ENCODE measurements at regions not wholly inside any gene's neighbourhood (a gene's known extent, or its start where the extent isn't known, plus 50 kb on each side); places are given as distances from the start of the nearest gene placed in this dataset.

DNA sequence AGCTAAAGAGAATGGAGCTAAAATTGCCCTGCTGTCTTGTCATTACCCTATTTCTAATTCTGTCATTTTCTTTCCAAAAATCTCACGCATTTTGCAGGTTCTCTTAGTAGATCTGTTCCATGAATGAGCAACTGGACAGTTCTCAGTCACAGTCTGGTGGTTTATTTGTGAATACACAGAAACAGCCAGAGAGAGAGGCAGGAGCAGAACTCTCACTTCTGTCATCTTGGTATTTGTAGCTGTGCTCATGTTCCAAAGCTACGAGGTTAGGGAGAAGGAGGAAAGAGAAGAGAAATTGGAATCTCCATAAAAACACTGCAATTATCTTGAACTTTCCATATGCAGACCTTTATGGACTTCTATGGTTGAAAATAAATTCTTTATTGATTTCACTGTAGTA, 118.0 kb upstream of the OR13F1 start:
- no peaks in the 10 kb centered on the region for H3K9me2 ChIP-seq (replicated peaks; ENCODE audit: insufficient read depth)
- no peak overlapping the region for H2AFZ ChIP-seq
- H3K4me1 ChIP-seq (ENCODE audit: insufficient read depth) = peaks cover 9% of the 10 kb centered on the region
- H3K9me3 ChIP-seq (ENCODE audit: low read depth) = no peaks in the 10 kb centered on the region
- H4K20me1 ChIP-seq (ENCODE audit: insufficient read depth, poor library complexity, severe bottlenecking) = no peaks in the 10 kb centered on the region
- no peak overlapping the region for H3K4me3 ChIP-seq
- H3K27me3 ChIP-seq = peaks cover 3% of the 10 kb centered on the region
- 40% methylated on average over 2 of the region's 2 CpGs for WGBS (ENCODE audit: low lambda C conversion rate, missing lambda C conversion rate)
- no peak for DNase-seq (ENCODE audit: low spot score)
- peak overlapping the region; percentile 3 for H3K4me2 ChIP-seq
- H3K79me2 ChIP-seq = no peaks in the 10 kb centered on the region
- H3K27ac ChIP-seq = no peak overlapping the region
- TF ChIP-seq EZH2phosphoT487 (IDR thresholded peaks at IDR 0.05; ENCODE audit: low read depth, severe bottlenecking, unreplicated experiment) = no peak
- TF ChIP-seq, protein P1, sequence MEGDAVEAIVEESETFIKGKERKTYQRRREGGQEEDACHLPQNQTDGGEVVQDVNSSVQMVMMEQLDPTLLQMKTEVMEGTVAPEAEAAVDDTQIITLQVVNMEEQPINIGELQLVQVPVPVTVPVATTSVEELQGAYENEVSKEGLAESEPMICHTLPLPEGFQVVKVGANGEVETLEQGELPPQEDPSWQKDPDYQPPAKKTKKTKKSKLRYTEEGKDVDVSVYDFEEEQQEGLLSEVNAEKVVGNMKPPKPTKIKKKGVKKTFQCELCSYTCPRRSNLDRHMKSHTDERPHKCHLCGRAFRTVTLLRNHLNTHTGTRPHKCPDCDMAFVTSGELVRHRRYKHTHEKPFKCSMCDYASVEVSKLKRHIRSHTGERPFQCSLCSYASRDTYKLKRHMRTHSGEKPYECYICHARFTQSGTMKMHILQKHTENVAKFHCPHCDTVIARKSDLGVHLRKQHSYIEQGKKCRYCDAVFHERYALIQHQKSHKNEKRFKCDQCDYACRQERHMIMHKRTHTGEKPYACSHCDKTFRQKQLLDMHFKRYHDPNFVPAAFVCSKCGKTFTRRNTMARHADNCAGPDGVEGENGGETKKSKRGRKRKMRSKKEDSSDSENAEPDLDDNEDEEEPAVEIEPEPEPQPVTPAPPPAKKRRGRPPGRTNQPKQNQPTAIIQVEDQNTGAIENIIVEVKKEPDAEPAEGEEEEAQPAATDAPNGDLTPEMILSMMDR (IDR thresholded peaks at IDR 0.05; ENCODE audit: poor library complexity) = no peak
- no peak for TF ChIP-seq EZH2 (IDR thresholded peaks at IDR 0.05; ENCODE audit: borderline replicate concordance)
- H3K36me3 ChIP-seq (replicated peaks; ENCODE audit: insufficient read depth, low read depth) = no peaks in the 10 kb centered on the region

DNA sequence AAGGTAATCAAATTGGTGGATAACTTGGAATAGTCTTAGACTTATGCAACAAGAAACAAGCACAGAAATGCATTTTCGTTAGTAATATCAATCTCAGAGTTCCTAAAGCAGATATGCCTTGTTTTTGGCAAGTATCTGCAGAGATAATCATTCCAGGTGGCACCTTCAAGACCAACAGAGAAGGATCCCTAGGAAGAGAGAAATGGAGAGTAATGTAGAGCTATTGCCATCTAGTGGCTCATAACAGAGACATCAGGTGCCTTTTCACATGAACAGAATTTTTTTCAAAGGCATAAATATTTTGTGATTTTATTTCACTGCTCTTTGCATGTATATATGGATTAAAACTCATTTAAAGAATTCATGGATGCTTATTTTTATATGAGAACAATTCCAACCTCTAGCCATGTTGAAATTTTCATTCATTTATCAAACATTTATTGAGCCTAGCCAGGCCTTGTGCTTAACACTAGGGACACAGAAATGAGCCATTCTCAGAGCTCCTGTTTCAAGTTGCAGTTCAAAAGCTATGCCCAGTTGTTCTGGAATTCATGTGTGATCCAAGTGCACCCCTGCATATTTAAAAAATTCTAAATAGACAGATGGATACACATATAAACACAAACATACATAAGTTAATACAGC, 117.5 kb upstream of the OR13F1 start:
- 0% methylated on average over 1 of the region's 1 CpG for WGBS (ENCODE audit: low lambda C conversion rate, missing lambda C conversion rate)
- Histone ChIP-seq H3K4me1 (ENCODE audit: insufficient read depth) (peaks cover 9% of the 10 kb centered on the region), H3K9me3 (ENCODE audit: low read depth) (no peaks in the 10 kb centered on the region), H3K4me3 (no peak overlapping the region), H3K27me3 (peaks cover 3% of the 10 kb centered on the region), H3K27ac (no peak overlapping the region), H2AFZ (no peak overlapping the region), H3K36me3 (replicated peaks; ENCODE audit: insufficient read depth, low read depth) (no peaks in the 10 kb centered on the region), H3K79me2 (no peaks in the 10 kb centered on the region), H3K4me2 (peak overlapping the region; percentile 3), H4K20me1 (ENCODE audit: insufficient read depth, poor library complexity, severe bottlenecking) (no peaks in the 10 kb centered on the region), H3K9me2 (replicated peaks; ENCODE audit: insufficient read depth) (no peaks in the 10 kb centered on the region)
- DNase-seq (ENCODE audit: low spot score) = peak; percentile 55
- TF ChIP-seq EZH2phosphoT487 (IDR thresholded peaks at IDR 0.05; ENCODE audit: low read depth, severe bottlenecking, unreplicated experiment) = no peak
- no peak for TF ChIP-seq EZH2 (IDR thresholded peaks at IDR 0.05; ENCODE audit: borderline replicate concordance)
- TF ChIP-seq, protein P1 (IDR thresholded peaks at IDR 0.05; ENCODE audit: poor library complexity) = peak; percentile 84

DNA sequence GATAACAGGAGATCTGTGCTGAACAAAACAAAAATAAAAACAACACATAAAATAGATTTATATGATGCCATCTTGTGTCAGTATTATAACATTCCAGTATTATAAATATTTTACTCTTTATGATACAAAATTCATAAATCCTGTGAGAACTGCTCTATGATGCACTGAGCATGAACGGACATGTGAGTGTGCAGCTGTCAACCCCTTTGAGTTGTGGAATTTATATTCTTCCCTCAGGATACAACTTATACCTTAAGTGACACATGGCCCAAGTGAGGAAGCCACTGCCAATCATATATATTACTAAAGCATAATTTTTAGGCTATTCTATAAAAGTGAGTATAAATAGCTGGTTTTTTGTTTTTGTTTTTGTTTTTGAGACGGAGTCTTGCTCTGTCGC, 116.0 kb upstream of the OR13F1 start:
- Histone ChIP-seq H3K4me3 (no peak overlapping the region), H3K36me3 (replicated peaks; ENCODE audit: insufficient read depth, low read depth) (no peaks in the 10 kb centered on the region), H3K27me3 (peaks cover 3% of the 10 kb centered on the region), H3K4me2 (no peak overlapping the region), H2AFZ (no peak overlapping the region), H3K4me1 (ENCODE audit: insufficient read depth) (peaks cover 9% of the 10 kb centered on the region), H3K27ac (no peak overlapping the region), H3K9me3 (ENCODE audit: low read depth) (no peaks in the 10 kb centered on the region), H4K20me1 (ENCODE audit: insufficient read depth, poor library complexity, severe bottlenecking) (no peaks in the 10 kb centered on the region), H3K79me2 (no peaks in the 10 kb centered on the region), H3K9me2 (replicated peaks; ENCODE audit: insufficient read depth) (no peaks in the 10 kb centered on the region)
- WGBS (ENCODE audit: low lambda C conversion rate, missing lambda C conversion rate) = 92% methylated on average over 3 of the region's 3 CpGs
- TF ChIP-seq EZH2phosphoT487 (IDR thresholded peaks at IDR 0.05; ENCODE audit: low read depth, severe bottlenecking, unreplicated experiment) = no peak
- TF ChIP-seq, protein P1 (IDR thresholded peaks at IDR 0.05; ENCODE audit: poor library complexity) = no peak
- TF ChIP-seq EZH2 (IDR thresholded peaks at IDR 0.05; ENCODE audit: borderline replicate concordance) = no peak
- DNase-seq (ENCODE audit: low spot score) = no peak

All from hepatocyte (in vitro differentiated cells).